GM19372 (cell line): ENCODE measurements at regions not wholly inside any gene's neighbourhood (a gene's known extent, or its start where the extent isn't known, plus 50 kb on each side); places are given as distances from the start of the nearest gene placed in this dataset.
A peak's percentile ranks its signal among the peaks of the same experiment; 100 is the strongest.
"Not testable (repeated sequence)": the region's sequence is repeated elsewhere in the genome, so short reads cannot be mapped to it uniquely, and the experiment has no call there.

Experiments
- ATAC-seq: cut with Tn5 transposase; IDR thresholded peaks from one replicate; pipeline ENCODE4 v1.9.1; 2021; ENCODE audit warnings: mild to moderate bottlenecking, low read depth, moderate library complexity; ENCODE audit not compliant: unreplicated experiment

- not testable (repeated sequence) for ATAC-seq
Observed at GRCh38 chr7:67358738-67359137, 362.1 kb downstream of the TYW1 start.

GRCh38 chr7:67359900-67360299 lies 363.3 kb downstream of the TYW1 start:
- ATAC-seq: no peak

DNA sequence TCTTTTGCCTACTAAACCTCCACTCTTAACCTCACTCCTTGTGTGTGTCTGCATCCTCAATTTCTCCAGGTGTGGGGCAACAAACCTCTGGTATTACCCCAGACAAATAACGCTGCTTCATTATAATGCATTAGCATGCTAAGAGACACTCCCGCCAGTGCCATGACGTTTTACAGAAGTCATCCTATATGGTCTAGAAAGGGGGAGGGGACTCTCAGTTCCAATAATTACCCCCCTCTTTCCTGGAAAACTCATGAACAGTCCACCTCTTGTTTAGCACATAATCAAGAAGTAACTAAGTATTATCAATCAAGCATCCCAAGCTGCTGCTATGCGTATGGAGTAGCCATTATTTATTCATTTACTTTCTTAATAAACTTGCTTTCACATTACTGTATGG lies 364.5 kb downstream of the TYW1 start:
- ATAC-seq: no peak

DNA sequence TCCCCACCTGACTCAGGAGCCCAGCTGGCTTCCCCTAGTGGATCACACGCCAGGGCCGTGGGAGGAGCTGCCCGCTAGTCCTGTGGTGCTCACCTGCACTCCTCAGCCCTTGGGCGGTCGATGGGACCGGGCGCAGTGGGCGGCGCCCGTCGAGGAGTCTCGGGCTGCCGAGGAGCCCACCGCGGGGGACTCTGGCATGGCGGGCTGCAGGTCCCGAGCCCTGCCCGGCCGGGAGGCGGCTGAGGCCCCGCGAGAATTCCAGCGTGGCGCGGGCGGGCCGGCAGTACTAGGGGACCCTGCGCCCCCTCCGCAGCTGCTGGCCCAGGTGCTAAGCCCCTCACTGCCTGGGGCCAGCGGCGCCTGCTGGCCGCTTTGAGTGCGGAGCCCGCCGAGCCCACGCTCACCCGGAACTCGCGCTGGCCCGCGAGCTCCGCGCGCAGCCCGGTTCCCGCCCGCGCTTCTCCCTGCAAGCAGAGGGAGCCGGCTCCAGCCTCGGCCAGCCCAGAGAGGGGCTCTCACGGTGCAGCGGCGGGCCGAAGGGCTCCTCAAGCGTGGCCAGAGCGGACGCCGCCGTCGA lies 367.9 kb downstream of the TYW1 start:
- no peak for ATAC-seq

DNA sequence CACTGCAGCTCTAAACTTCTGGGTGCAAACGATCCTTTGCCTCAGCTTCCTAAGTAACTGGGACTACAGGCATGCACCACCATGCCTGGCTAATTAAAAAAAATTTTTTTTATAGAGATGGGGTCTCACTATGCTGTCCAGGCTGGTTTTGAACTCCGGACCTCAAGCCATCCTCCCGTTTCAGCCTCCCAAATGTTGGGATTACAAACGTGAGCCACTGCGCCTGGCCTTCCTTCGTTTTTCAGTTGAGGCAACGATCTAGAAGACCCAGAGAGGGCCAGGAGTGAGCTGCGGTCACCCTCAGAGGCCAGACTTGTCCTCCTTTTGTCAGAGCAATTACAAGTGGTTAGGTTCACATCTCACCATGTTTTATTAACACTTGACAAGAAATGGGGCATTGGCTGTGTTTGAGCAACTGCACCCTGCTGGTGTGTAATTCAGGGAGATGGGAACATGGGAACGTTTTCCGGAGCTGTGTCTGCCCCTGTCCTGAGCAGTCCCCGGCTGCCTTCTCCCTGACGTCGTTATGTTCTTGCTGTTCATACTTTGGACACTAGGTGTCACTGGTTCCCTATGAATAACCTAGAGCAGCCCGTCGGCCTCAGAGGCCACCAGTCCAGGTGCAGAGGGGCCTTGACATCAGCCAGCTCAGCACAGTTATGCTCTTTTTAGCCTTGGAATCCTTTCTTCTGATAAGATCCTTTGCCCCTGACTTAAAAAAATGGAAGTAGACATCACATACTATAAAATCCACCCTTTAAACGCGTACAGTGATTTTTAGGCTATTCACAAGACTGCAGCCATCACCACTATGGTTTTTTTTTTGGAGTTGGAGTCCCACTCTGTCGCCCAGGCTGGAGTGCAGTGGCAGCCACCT lies 375.0 kb downstream of the TYW1 start:
- peak; percentile 96 for ATAC-seq

DNA sequence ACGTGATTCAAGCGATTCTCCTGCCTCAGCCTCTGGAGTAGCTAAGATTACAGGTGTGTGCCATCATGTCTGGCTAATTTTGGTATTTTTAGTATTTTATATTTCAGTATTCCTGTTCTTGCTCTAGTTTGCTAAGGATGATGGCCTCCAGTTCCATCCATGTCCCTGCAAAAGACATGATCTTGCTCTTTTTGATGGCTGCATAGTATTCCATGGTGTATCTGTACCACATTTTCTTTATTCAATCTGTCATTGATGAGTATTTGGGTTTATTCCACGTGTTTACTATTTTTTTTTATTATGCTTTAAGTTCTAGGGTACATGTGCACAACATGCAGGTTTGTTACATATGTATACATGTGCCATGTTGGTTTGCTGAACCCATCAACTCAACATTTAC lies 376.8 kb downstream of the TYW1 start:
- ATAC-seq: not testable (repeated sequence)

DNA sequence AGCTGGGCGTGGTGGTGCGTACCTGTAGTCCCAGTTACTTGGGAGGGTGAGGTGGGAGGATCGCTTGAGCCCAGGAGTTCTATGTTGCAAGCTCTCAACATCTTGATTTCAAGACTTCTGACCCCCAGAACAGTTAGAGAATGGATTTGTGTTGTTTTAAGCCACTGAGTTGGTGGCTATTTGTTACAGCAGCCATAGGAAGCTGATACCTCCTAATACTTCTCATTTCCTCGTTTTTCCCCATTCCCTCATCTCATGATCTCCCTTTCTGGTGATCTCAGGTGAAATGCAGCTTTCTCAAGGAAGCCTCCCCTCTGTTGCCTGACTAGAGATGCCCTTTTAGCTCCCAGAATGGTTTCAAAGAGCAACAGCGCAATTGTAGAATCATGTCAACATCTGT lies 378.8 kb downstream of the TYW1 start:
- ATAC-seq: no peak

DNA sequence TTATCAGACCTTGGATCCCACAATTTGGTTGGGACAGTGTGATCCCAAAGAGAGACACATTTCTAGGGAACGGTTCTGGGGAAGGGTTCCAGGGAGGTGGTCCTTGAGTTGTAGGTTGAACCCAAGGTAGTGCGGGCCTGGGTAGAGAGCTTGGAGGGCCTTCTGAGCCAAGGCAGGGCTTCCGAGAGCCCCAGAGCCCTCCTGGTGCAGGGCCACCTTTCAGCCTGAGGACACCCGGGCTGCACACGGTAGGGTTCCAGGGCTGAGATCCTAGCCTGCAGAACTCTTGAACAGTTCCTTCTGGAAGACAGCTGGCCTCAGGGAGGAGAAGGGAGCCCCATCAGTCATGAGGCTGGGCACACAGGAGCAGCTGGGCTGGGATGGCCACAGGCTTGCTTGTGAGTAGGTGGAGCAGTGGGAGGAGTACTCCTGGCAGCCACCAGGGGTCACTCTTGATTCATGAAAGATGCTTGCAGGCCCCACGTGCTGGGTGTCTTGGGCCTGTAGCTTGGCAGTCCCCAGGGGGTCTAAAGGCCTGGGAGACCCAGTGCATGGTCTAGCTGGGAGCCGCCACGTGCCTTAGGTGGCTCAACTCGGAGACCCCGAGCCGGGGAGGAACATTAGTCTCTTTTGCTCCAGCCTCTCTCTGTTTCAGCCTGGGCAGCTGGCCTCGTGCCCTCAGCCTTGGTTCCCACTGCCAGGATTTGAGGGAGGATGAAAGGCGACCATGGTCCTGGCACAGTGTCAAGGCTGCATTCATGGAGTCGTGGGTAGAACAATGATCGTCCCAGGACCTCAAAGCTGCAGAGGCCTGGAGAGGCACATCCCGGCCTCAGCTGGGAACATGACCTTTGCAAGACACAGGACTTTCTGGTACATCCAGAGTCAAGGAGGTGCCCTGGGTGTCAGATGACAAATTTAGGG lies 381.6 kb downstream of the TYW1 start:
- peak; percentile 79 for ATAC-seq

GRCh38 chr7:67380326-67380725 lies 383.7 kb downstream of the TYW1 start:
- no peak for ATAC-seq

- no peak for ATAC-seq
Observed at GRCh38 chr7:67380858-67381257, 384.2 kb downstream of the TYW1 start.

DNA sequence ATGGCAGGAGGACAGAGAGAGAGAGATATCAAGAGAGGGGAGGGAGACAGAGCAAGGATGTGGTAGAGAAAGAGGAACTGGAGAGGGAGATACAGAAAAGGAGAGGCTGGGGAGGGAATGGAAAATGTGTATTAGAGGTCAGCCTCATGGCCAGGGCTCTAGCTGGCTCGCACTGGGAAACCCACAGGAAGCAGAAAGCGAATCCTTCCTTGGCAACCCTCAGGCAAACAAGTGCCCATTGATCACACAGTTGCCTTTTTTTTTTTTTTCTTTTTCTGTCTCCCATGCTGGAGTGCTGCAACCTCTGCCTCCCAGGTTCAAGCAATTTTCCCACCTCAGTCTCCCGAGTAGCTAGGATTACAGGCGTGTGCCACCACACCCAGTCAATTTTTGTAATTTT lies 391.2 kb downstream of the TYW1 start:
- ATAC-seq: no peak

GRCh38 chr7:67391168-67391567 lies 394.5 kb downstream of the TYW1 start:
- no peak for ATAC-seq

DNA sequence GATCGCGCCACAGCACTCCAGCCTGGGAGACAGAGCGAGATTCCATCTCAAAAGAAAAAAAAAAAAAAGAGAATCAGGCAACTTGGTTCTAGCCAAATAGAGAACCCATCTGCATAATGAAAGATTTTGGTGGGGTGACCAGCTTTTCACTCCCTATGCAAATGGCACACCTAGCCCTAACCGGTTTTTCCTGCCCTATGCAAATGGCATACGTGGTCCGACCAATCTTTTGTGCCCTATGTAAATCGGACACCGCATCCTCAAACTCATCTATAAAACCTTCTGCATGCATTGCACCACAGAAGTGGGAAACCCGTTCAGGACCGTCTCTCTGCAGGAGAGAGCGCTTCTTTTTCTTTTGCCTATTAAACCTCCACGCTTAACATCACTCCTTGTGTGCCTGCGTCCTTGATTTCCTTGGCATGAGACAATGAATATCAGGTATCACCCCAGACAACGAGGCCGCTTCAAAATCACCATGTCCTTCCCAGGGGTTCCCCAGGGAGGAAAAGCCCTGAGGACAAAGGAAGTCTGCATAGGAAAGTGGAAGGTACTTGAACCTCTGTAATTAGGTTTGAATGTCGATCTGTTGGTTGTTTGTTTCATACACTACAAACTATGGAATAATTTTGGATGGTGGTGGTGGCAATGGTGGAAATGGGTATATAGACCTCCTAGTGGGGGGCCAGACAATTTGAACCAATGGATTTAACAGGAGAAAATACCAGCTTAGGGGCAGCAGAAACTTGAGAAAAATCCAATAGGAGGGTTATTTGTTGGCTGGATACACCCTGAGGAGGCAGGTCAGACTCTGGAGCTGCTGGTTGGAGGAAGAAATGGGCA lies 396.2 kb downstream of the TYW1 start:
- ATAC-seq: no peak

DNA sequence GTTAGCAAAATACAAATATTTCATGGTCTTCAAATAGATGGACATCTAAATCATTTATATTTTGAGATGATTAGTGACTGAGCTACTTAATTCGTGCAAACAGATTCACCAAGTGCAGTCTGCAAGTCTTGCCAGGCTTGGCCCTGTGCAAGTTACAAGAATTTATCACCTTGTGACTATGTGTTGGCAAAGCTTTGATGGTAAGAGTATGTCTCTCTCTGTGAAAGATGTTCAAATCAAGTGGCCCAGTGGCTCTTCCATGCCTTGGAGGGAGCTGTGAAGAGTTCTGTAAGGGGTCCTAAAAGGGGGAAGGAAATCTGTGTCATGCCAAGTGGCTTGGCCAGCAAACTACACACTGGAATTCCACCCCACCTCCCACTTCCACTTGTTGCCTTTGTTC lies 397.3 kb downstream of the TYW1 start:
- ATAC-seq: no peak

DNA sequence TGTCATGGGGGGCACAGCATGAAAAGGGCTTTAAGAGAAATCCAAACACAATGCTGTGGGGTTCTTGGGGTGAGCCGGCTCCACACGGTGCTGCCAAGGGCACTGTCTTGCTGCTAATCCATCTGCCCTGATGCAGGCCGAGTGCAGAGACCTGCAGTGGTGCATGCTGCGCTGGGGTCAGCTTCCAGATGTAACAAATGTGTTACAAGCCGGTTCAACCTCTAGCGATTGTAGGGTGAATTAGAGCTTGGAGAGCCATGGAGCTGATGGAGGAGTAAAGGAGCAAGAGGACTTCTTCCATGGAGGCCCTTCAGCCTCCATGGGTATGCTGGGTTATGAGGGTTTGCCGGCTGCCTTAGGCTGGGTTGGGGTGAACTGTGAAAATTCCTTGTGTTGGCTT lies 402.3 kb downstream of the TYW1 start:
- no peak for ATAC-seq

DNA sequence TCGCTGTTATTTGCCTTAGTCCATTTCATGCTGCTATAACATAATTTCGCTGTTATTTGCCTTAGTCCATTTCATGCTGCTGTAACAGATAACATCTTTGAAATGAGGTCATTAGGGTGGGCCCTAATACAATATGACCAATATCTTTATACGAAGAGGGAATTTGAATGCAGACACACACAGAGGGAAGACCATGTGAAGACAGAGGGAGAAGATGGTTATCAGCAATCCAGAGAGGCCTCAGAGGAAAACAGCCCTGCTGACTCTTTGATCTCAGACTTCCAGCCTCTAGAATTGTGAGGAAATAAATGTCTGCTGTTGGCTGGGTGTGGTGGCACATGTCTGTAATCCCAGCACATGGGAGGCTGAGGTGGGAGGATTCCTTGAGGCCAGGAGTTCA lies 404.9 kb downstream of the TYW1 start:
- ATAC-seq: no peak

DNA sequence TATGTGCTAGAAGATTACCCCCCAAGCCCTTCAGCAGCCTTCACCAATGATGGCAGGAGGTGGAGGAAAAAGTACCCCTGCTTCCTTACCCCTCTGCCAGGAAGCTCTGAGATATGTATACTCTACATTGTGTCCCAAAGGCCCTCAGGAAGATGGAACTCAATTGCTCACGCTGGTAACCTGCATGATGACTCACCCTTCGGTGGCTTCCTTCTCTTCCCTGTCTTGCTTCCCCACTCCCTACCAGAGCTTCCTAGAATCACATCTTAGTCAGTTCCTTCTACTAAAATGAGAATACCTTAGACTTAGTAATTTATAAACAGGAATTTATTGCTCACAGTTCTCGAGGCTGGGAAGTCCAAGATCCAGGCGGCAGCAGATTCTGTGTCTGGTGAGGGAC lies 405.6 kb downstream of the TYW1 start:
- no peak for ATAC-seq

GRCh38 chr7:67406976-67407375 lies 410.3 kb downstream of the TYW1 start:
- no peak for ATAC-seq

DNA sequence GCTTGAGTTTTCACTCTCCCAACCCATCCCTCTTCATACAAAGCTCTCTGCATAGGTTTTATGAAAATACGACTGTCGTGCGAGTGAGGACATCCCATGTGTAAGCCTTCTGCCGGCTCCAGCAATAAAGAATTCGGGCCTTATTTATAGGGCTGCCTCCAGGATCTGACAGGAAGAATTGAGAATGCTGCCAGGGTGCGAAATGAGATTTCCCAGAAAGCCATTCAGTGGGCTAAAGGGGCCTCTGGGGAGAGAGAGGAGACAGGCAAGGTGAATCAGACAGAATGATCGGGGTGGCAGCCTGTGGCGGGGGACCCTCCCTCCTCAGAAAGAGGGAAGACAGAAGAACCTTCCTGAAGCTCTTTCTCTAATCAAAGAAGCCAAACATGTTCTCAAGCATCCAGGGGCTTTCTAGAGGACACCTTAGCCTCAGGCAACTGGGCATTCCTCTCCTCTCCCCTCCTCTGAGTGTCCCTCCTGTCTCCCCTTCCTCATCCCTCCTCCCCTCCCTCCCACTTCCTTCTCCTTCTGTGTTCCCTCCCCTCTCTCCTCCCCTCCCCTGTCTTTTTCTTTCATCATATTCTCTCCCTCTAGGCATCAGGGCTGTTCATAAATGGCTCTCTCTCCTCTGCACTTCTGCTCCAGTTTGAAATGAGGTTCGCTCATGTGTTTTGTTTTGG lies 410.9 kb downstream of the TYW1 start:
- ATAC-seq: no peak

GRCh38 chr7:67408109-67408508 lies 411.5 kb downstream of the TYW1 start:
- ATAC-seq: no peak
